ENCODE measurements at regions not wholly inside any gene's neighbourhood (a gene's known extent, or its start where the extent isn't known, plus 50 kb on each side); places are given as distances from the start of the nearest gene placed in this dataset.
"Not testable (repeated sequence)": the region's sequence is repeated elsewhere in the genome, so short reads cannot be mapped to it uniquely, and the experiment has no call there.

GRCh38 chr4:25474690-25475089 is 97.6 kb downstream of the ANAPC4 start:
- DNase-seq: no peak

GRCh38 chr4:25477221-25477620 is 100.2 kb downstream of the ANAPC4 start:
- peak; percentile 12 for DNase-seq

GRCh38 chr4:25481648-25482047 is 104.6 kb downstream of the ANAPC4 start:
- no peak for DNase-seq

GRCh38 chr4:25484243-25484721 is 107.2 kb downstream of the ANAPC4 start:
- DNase-seq: no peak

GRCh38 chr4:25485104-25485503 is 108.0 kb downstream of the ANAPC4 start:
- no peak for DNase-seq

GRCh38 chr4:25486171-25486570 is 109.1 kb downstream of the ANAPC4 start:
- DNase-seq: no peak

GRCh38 chr4:25487155-25487554 is 110.1 kb downstream of the ANAPC4 start:
- no peak for DNase-seq

- no peak for DNase-seq
These were observed 112.3 kb downstream of the ANAPC4 start for GRCh38 chr4:25489253-25489797.

GRCh38 chr4:25493466-25493865 is 116.4 kb downstream of the ANAPC4 start:
- DNase-seq: no peak

- DNase-seq: no peak
These were observed 117.1 kb downstream of the ANAPC4 start for GRCh38 chr4:25494166-25494565.

GRCh38 chr4:25500626-25501316 is 123.7 kb downstream of the ANAPC4 start:
- DNase-seq: peak; percentile 80

- DNase-seq: no peak
These were observed 125.1 kb downstream of the ANAPC4 start for GRCh38 chr4:25502115-25502514.

- DNase-seq: no peak
These were observed 126.7 kb downstream of the ANAPC4 start for GRCh38 chr4:25503779-25504178.

- no peak for DNase-seq
These were observed 128.0 kb downstream of the ANAPC4 start for GRCh38 chr4:25504932-25505636.

GRCh38 chr4:25505637-25505991 is 128.6 kb downstream of the ANAPC4 start:
- no peak for DNase-seq

GRCh38 chr4:25506032-25506571 is 129.0 kb downstream of the ANAPC4 start:
- no peak for DNase-seq

GRCh38 chr4:25509646-25510045 is 132.6 kb downstream of the ANAPC4 start:
- DNase-seq: peak; percentile 75

GRCh38 chr4:25511823-25512222 is 134.8 kb downstream of the ANAPC4 start:
- not testable (repeated sequence) for DNase-seq

- no peak for DNase-seq
These were observed 136.8 kb downstream of the ANAPC4 start for GRCh38 chr4:25513814-25514213.

GRCh38 chr4:25523405-25523804 is 132.2 kb upstream of the SLC34A2 start:
- no peak for DNase-seq

GRCh38 chr4:25524663-25525062 is 131.0 kb upstream of the SLC34A2 start:
- no peak for DNase-seq

GRCh38 chr4:25525896-25526295 is 129.8 kb upstream of the SLC34A2 start:
- no peak for DNase-seq

GRCh38 chr4:25527034-25527433 is 128.6 kb upstream of the SLC34A2 start:
- DNase-seq: no peak

- DNase-seq: no peak
These were observed 127.3 kb upstream of the SLC34A2 start for GRCh38 chr4:25528391-25528790.

Measured in eye (tissue), 1 donor.